NAMALWA (cell line): ENCODE measurements at regions not wholly inside any gene's neighbourhood (a gene's known extent, or its start where the extent isn't known, plus 50 kb on each side); places are given as distances from the start of the nearest gene placed in this dataset.

Experiments used
- DNase-seq: peaks from one replicate; pipeline ENCODE4 v3.0.0-alpha.2; 2015; ENCODE audit warnings: low spot score

DNA sequence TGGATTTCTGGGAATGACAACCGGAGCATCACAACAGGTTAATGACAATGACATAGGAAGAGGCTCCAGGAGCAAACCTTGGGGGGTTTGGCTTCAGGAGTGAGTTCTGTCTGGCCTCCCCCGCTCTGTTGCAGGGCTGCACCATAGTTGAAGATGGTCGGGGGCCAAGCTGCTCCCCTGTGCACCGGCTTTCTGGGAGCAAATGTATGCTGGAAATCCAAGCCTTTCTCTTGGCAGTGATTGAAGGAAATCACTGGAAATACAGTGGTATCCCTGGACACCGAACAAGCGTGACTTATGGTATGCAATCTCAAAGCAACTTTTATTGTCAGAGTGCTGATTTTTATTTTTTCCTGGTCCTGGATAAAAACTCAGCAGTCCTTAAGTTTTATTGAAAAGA is 251.9 kb upstream of the ZNF32 start:
- DNase-seq: no peak

DNA sequence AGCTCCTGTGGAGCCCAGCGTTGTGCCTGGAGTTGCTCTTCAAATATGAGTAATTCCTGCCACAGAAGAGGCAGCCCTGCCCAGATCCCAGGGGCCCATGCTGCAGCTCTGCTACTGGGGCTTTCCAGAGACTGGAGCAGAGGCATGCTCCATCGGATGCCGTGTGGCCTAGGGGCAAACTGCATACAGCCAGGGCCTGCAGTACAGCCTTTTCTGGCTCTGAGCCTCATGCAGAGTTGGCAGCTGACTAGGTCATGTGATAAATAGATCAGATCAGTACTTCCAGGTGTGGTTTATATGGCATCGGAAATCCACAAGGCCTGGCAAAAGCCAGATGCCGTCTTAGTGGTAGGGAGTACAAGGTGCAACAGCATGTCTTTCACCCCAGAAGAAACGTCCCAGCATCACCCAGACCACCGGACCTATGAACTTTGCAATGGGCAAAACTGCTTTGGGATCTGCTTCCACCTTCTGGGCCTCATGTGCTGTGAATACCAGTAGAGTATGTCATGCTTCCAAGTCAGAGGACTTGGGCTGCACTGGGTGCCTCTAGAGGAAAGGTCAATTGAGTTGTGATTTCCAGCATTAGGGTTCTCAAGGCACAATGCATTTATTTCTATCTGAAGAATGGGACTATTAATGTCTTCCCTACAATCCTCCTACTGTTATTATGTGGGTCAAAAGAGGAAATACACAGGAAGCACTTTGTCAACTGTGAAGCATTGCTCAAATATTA is 250.7 kb upstream of the ZNF32 start:
- no peak for DNase-seq

- DNase-seq: no peak
Measured at GRCh38 chr10:43898592-43898991, 249.9 kb upstream of the ZNF32 start.

- DNase-seq: no peak
Measured at GRCh38 chr10:43897765-43898419, 249.2 kb upstream of the ZNF32 start.

GRCh38 chr10:43892062-43892770 is 243.5 kb upstream of the ZNF32 start:
- DNase-seq: no peak

DNA sequence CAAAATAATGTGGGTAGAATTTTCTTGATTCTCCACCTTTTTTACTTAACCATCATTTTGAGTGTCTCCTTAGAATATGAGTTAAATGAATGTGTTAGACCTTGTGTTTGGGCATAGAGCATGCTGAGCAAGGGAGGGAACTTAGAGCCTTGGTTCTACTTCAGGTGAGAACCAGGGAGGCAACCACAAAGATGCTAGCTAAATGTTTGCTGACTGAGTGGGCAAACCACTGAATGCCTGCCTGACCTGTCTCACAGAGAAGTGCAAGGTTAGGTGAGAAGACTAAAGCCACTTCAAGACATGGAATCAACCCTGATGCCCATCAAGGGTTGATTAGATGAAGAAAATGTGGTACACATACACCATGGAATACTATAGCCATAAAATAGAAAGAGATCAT is 242.6 kb upstream of the ZNF32 start:
- no peak for DNase-seq

DNA sequence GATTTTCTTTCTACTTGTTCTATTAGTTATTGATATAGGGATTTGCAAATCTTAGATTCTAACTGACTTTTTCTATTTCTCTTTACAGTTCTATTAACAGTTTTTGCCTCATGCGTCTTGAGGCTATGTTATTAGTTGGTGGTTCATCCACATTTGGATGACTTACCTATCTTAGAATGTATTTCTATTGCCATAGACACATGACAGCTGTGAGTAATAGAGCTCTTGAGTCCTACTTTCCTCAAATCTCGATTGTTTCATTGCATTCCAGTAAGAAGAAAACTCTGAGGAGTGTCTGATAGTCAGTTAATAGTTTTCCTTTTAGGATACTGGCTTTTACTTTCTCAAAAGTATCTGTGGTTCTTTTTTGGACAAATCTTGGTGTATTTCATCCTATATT is 241.4 kb upstream of the ZNF32 start:
- DNase-seq: no peak

DNA sequence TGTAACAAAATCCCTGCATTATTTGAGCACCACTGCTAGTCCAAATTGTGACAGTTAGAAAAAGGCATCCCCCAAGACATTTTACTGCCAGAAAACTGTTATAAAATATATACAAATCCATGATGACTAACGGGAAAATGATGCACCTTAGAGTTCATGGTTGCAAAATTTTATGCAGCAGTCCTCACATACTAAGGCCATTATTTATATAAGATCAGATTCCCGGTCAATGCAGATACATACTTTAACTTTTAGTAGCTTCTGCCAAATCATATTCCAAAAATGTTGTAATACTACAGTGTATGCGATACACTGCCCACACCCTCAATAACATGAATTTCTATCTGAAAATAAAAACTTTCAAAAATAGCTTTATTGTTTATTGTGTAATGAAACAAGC is 239.9 kb upstream of the ZNF32 start:
- DNase-seq: no peak

GRCh38 chr10:43885842-43886241 is 237.2 kb upstream of the ZNF32 start:
- DNase-seq: no peak

DNA sequence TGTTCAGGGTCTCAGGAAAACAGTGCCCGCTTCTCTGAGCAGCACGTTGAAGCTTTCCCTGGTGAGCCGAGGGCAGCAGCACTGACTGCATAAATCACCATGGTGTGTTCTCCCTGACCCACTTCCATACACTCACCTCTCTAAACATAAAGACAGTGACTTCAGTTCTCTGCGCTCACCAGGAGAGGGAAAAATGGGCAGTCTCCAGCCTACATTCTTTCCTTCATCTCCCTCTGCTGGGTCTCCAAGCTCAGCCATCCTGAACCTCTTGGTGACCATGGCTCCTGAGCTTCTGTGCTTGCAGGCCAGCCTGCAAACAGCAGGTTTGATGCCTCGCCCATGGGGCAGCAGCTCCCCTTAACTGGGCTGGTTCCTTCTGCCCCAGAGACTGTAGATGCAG is 236.6 kb upstream of the ZNF32 start:
- no peak for DNase-seq

- no peak for DNase-seq
Measured at GRCh38 chr10:43884501-43885105, 235.9 kb upstream of the ZNF32 start.

DNA sequence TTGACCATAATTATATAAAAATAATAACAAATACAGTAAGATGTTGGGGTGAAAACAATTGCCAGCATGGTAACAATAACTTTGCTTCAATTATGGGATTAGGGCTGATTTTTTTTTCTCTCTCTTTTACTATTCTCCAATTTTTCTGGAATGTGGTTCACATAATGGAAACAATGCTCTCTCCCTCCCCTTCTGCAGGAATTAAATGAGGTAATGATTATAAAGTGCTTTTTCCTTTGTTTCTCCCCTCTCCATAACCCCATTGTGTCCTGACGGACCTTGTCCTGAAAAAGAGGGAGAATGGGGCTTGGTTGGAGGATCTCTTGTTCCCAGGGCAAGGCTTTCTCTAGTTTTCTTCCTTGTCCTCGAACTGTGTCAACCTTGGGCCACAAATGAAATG is 234.0 kb upstream of the ZNF32 start:
- DNase-seq: no peak

DNA sequence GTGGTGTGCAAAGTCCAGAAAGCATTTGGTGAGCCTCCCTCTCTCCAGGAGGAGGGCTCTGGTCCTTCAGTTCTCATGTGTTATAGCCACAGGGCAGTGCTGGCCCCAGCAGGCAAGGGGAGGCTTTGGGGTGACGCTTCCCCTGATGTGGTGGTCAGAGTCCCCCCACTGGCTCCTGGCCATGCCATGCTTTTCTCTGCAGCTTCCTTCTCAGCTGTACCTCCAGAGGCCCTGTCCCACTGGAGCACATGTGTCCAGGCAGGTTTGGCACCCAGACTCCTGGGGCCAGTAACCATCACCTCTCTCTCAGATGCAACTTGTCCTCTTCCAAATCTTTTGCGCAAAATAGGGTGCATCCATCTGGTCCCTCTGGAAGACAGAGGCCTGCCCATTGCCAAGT is 233.0 kb upstream of the ZNF32 start:
- no peak for DNase-seq

GRCh38 chr10:43880160-43880559 is 231.5 kb upstream of the ZNF32 start:
- no peak for DNase-seq

- no peak for DNase-seq
Measured at GRCh38 chr10:43879742-43880141, 231.1 kb upstream of the ZNF32 start.

DNA sequence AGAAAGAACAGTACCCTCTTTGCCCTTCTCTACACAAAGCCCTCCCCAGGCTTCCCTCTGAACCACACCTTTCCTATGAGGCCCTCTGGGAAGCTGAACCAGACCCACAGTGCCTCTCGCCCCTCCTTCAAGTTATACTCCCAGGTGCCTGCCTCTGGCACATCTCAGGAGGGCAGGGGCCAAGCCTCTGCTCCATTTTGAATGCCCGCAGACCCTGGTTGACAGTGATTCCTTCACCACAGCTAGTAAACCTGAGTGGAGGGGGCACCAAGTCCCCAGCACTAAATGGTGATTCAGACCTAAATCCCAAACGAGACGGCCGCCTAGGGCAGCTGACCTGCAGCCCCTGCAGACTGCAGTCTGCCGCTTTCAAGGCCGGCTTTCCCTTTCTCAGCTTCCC is 230.5 kb upstream of the ZNF32 start:
- DNase-seq: no peak

DNA sequence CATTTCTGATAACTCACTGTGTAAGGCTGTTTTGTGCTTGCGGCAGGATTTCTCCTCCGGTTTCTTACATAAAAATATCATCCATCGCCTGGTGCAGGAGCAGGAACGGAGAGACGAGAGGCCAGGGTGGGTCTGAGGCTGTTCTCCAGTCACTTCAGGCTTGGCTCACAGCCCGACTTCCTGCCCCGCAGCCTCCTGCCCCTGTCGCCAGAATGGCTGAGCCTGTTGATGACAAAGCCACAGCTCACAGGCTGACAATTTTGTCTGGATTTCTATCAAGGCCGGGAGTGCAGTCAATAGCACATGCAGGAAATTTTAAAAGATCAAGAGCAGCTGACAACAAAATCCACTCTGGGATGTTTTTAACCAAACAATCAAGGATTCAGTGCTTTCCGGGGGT is 229.7 kb upstream of the ZNF32 start:
- DNase-seq: no peak

GRCh38 chr10:43876976-43877375 is 228.3 kb upstream of the ZNF32 start:
- no peak for DNase-seq

GRCh38 chr10:43874984-43875383 is 226.3 kb upstream of the ZNF32 start:
- no peak for DNase-seq

- no peak for DNase-seq
Measured at GRCh38 chr10:43873717-43874116, 225.0 kb upstream of the ZNF32 start.

DNA sequence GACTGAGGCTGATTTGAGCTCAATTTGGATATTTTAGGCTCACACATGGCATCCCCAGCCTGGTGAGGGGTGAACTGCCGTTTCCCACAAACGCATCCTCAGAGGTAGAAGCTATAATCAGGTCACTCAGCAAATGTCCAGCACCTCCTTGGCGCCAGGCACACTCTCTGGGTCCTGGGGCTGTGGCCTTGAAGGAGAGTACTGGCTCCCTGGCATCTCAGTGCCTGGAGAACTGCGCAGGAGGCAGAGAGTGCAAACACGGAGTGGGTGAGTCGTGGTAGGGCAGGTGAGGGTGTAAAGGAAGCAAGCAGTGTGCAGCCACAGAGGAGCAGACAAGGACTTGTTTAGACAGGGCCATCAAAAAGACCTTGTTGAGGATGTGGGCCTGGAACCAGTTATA is 224.0 kb upstream of the ZNF32 start:
- no peak for DNase-seq

DNA sequence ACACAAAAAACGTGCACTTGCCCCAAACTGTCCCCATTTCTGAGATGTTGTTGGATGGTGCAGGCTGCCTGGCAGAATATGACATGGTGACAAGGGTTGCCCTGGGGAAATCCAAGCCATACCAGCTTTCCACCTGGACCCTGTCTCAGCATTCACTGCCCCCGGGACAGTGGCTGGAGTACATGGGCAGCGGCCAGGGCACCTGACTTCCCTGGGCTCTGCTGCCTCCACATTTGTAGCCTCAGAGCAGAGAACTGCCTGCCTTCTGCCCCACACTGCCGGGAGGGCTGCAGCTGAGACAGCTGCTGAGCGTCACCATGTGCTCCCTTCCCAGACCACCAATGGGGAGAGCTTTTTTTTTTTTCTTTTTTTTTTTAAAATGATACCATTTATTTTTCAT is 222.9 kb upstream of the ZNF32 start:
- no peak for DNase-seq

DNA sequence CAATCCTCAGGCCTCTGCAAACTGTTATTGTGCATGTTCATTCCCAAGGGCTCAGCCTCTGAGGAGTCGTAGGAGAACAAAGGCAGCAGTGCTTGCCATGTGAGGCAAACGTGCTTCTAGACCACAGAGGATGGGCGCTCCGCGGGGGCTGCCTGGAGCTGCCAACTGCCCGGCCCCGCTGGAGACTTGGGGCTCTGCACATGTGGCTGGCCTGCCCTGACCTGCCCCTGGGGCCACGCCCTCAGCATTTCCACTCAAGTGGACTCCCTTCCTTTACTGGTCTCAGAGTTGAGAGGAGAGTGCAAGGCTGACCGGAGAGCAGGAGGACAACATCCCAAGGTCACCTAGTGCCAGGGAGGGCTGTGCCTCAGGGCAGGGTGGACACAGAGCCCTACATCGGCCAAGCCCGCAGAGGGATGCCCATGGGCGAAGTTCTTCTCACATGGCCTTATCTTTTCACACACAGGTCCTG is 222.3 kb upstream of the ZNF32 start:
- DNase-seq: no peak
